Skeletal muscle tissue (tissue), 3 donors: ENCODE measurements at regions not wholly inside any gene's neighbourhood (a gene's known extent, or its start where the extent isn't known, plus 50 kb on each side); places are given as distances from the start of the nearest gene placed in this dataset.
A peak's percentile ranks its signal among the peaks of the same experiment; 100 is the strongest.

Experiments used
- H3K27ac ChIP-seq: one replicate; pipeline ENCODE4 v1.7.0; 2013; ENCODE audit warnings: mild to moderate bottlenecking, low read depth, low read length, inconsistent platforms
- H3K27me3 ChIP-seq, 3 donors: one replicate each; pipeline ENCODE4 v1.7.0; 2013; ENCODE audit warnings: low read length in 3 of 3; ENCODE audit not compliant: control insufficient read depth in 3 of 3, insufficient read depth in 3 of 3
- H3K36me3 ChIP-seq, 3 donors: one replicate each; pipeline ENCODE4 v1.7.0; 2013; ENCODE audit warnings: low read length in 3 of 3; ENCODE audit not compliant: control insufficient read depth in 3 of 3, insufficient read depth in 3 of 3
- H3K4me1 ChIP-seq, 3 donors: one replicate each; pipeline ENCODE4 v1.7.0; 2013; ENCODE audit warnings: low read length in 3 of 3, mild to moderate bottlenecking in 3 of 3; ENCODE audit not compliant: control insufficient read depth in 3 of 3, insufficient read depth in 3 of 3
- H3K4me3 ChIP-seq, 3 donors: one replicate each; pipeline ENCODE4 v1.7.0; 2013; ENCODE audit warnings: low read length in 3 of 3
- H3K9ac ChIP-seq, 3 donors: one replicate each; pipeline ENCODE4 v1.7.0; 2013; ENCODE audit warnings: low read length in 3 of 3, mild to moderate bottlenecking in 3 of 3, moderate library complexity in 2 of 3, low read depth in 1 of 3
- H3K9me3 ChIP-seq, 3 donors: one replicate each; pipeline ENCODE4 v1.7.0; 2013; ENCODE audit warnings: low read length in 3 of 3; ENCODE audit not compliant: control insufficient read depth in 3 of 3
- donor health status: Osteomylitis.

DNA sequence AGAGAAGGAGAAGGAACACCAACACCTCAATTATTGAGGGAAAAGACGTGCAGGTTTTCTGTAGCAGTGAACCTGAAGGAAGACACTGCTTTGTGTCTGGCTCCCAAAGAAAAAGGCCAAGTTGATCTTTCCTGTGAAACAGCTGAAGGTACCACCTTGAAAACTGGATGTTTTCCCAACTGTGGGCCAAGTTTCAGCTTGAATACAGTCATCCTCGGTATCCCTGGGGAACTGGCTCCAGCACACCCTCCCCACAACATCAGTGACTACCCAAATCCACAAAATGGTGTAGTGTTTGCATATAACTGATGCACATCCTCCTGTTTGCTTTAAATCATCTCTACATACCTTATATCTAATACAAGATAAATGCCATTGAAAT, 297.0 kb upstream of the PITRM1 start:
- no peaks in the 10 kb centered on the region for H3K9me3 ChIP-seq
- no peak overlapping the region for H3K4me3 ChIP-seq
- H3K4me1 ChIP-seq = peaks cover 34 to 48% (median 45%) of the 10 kb centered on the region in 3 donors
- no peaks in the 10 kb centered on the region for H3K36me3 ChIP-seq
- peak overlapping the region; percentile 94 for H3K27ac ChIP-seq
- H3K9ac ChIP-seq = peak overlapping the region; percentile 22 to 73 (median 65)
- H3K27me3 ChIP-seq = no peaks in the 10 kb centered on the region

DNA sequence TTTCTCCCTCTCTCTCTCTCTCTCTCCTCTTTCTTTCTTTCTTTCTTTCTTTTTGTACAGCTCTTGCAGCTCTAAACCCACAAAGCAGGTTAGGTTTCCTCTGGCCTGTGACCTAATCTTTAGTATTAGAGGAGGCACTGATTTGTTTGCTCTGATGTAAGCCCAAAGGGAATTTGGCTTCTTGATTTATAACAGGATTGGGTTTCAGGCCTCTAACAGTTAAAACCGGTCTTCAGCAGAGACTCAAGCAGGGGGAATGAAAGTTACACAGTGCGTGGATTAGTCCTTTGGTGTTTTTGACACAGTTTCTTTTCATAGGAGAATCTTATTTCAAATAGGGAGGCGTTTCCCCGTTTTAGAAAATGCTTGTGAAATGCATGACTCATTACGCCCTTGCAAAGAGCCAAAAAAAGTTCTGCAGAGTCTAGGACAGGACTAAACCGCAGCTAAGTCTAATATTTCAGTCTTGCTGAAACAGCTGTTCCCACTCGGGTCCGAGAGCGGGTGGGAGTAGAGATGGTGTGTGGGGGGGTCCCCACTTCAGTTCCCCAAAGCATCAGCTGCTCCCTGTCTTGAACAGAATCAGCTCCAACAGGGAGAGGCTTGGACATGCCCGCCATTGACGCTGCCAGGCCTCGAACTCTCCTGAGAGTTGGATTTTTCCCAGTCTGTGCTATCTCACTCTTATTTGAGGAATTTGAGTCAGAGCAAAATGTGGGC, 296.5 kb upstream of the PITRM1 start:
- Histone ChIP-seq H3K36me3 (no peaks in the 10 kb centered on the region), H3K4me1 (peaks cover 34 to 48% (median 45%) of the 10 kb centered on the region in 3 donors), H3K9me3 (no peaks in the 10 kb centered on the region), H3K4me3 (peak overlapping the region in 1 of 3 donors; percentile 46), H3K9ac (peak overlapping the region; percentile 22 to 73 (median 65)), H3K27ac (peak overlapping the region; percentile 94), H3K27me3 (no peaks in the 10 kb centered on the region)

DNA sequence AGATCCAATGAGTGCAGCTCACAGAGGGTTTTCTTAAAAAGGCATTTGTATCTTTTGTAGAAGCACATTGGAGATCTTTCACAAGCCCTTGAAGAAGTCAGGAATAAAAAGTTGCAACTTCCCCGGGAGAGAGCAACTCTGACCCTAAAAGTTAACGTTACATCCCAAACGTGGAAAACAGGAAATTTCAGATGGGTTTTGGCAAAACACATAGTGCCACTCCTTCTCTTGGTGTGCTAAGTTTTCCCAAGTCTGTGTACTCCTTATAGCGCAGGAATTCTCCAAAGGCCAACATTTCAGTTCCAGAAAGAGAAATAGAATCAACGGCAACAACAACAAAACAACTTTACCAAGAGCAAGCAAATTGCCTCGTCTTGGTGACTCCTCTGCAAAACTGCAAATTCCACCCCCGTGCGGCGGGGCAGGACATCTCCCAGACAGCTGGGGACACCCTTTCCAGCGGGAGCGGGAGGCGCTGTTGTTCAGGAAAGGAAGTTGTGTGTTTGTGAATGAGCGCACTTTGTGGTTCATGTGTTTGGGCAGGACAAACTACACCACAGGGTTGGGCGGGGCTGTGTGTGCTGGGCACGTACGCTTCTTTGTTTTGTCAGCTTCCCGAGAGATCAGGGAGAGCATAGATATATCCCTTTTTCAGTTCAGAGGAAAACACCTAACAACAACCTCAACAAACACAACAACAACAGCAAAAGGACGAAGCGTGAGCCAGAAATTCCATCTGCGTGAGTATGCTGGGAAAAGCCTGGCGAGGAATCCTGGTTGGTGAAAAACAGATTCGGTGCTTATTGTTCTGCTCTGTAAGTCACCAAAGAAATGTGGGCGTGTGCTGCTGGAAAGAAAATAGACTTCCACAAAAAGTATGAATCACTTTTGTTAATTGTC, 294.7 kb upstream of the PITRM1 start:
- H3K9ac ChIP-seq = peak overlapping the region; percentile 65 to 73 (median 71)
- peak overlapping the region; percentile 46 to 68 (median 63) for H3K4me3 ChIP-seq
- H3K4me1 ChIP-seq = peaks cover 34 to 43% (median 42%) of the 10 kb centered on the region in 3 donors
- H3K9me3 ChIP-seq = no peaks in the 10 kb centered on the region
- peak overlapping the region; percentile 94 for H3K27ac ChIP-seq
- H3K36me3 ChIP-seq = no peaks in the 10 kb centered on the region
- no peaks in the 10 kb centered on the region for H3K27me3 ChIP-seq

DNA sequence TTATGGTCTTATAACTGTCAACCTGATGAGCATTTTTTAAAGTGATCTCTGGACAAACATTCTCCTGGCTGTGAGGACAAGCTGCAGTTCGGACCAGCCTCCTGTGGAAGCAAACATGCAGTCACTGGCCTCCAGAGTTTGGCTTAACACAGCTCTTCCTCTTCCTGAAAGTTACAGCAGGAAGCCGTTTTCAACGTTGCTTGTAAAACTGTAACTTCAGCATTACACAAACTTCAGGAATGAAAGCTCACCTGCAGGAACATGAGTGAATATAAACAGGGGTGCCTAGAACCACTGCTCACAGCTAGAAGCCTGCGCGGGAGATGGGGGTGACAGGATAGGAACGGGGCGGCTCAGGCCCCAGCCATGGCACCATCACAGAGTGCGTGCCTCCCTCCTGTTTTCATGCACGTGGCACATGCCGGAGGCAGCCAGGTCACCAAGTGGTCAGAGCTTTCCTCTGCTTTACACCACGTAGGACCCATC, 292.9 kb upstream of the PITRM1 start:
- Histone ChIP-seq H3K36me3 (no peaks in the 10 kb centered on the region), H3K27me3 (no peaks in the 10 kb centered on the region), H3K27ac (peak overlapping the region; percentile 77), H3K9me3 (no peaks in the 10 kb centered on the region), H3K9ac (peak overlapping the region in 1 of 3 donors; percentile 35), H3K4me1 (peaks cover 26 to 38% (median 37%) of the 10 kb centered on the region in 3 donors), H3K4me3 (no peak overlapping the region)

DNA sequence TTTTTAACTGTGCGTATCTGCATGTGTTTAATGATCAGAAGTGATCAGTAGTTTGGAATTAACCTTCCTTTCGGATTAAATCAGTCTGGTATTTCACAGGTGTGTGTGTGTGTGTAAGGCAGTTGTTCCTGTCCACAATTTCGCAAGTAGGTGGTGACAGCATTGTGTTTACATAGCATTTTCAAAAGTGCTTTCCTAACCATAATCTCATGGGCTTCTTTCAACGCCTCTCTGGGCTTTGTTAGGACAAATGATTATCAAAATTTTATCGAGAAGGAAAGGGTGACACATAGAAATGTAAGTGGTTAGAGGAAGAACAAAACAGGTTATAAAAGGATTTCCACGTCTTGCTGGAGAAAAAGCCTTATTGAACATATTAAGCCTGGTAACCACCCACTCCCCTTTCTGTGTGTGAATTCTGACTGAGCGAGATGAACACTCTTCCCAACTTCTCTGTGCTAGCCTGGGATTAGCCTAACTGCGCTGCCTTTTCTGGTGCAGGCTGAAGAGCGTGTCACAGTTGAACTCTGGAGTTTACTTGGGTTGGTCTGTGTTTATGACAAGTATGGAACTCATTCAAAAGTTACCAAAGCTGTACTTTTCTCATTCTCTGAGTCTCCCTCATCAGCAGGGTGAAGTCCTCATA, 292.3 kb upstream of the PITRM1 start:
- no peaks in the 10 kb centered on the region for H3K36me3 ChIP-seq
- H3K27me3 ChIP-seq = no peaks in the 10 kb centered on the region
- peaks cover 26 to 38% (median 37%) of the 10 kb centered on the region in 3 donors for H3K4me1 ChIP-seq
- H3K27ac ChIP-seq = peak overlapping the region; percentile 77
- H3K9ac ChIP-seq = no peak overlapping the region
- no peaks in the 10 kb centered on the region for H3K9me3 ChIP-seq
- H3K4me3 ChIP-seq = no peak overlapping the region

DNA sequence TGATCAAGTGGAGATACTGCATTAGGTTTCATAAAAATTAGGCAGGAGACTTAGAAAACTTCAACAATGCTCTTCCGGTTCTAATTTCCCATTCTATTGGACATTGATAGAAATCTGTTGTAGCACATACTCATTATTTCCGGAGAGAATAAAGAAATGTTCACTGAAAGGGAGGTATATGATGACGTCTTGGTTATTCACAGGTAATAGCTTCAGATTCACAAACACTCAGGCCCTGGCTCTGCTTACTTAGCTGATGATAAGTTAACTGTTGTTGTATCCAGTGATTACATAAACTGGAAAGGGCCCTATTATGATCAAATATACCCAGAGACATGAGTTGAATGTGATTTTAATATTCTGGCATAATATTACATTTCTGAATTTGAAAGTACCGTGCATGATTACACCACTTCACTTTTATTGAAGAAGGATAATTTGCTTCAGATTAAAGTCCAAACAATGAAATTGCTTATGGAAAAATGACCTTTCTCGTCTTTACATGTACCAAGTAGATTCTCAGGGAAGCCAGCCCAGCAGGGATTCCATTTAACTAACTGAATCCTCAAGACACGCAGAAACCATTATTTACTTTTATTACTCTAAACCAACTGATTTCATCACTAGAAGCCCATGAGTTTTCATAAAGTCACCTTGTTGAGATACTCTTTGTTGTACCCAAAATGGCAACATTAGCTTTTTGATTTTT, 288.0 kb upstream of the PITRM1 start:
- Histone ChIP-seq H3K27me3 (no peaks in the 10 kb centered on the region), H3K9me3 (peaks cover 0 to 3% (median 2%) of the 10 kb centered on the region in 3 donors), H3K27ac (no peak overlapping the region), H3K9ac (no peak overlapping the region), H3K36me3 (no peaks in the 10 kb centered on the region), H3K4me3 (no peak overlapping the region), H3K4me1 (peaks cover 3 to 12% (median 9%) of the 10 kb centered on the region in 3 donors)

DNA sequence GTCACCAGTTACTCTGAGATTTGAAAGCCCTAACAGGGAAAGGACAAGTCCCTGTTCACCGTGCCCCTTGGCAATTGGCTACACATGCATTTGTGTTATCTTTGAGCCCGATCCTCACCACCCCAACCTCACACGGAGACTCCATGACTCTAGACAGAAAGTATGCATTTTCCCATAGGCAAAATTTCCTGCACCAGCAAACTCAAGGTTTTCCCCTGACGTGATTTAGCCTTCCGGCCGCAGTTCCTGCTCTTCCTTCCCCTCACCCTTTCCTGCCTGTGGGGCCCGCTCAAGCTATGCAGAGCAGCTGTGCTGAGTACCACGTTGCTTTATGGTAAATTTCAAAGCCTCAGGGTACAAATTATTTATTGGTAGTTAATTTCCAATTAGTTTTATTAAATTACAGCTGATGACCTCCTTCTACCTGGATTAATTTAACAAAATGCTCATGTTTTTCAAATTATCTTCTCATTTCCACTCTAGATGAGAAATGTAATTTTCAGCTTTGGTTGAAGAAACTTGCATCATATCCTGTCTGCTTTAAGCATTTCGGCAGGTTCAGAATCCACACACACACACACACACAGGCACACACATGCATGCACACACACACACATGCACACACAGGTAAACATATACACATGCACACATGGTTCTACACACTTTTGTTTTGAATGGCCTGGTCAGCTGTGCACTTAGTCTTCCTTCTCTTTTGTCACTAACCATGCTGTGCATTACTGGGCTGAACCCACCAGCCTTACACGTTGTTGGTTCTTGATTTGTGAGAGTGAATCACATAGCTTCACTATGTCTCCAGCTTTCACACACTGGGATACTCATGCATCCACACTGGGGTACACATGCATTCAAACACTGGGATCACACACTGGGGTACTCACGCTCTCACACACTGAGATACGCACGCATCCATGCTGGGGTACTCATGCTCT, 283.1 kb upstream of the PITRM1 start:
- no peaks in the 10 kb centered on the region for H3K36me3 ChIP-seq
- H3K9me3 ChIP-seq = peaks cover 0 to 3% (median 2%) of the 10 kb centered on the region in 3 donors
- H3K27me3 ChIP-seq = no peaks in the 10 kb centered on the region
- no peak overlapping the region for H3K9ac ChIP-seq
- no peak overlapping the region for H3K4me3 ChIP-seq
- no peak overlapping the region for H3K27ac ChIP-seq
- H3K4me1 ChIP-seq = peaks cover 4 to 7% (median 6%) of the 10 kb centered on the region in 3 donors

DNA sequence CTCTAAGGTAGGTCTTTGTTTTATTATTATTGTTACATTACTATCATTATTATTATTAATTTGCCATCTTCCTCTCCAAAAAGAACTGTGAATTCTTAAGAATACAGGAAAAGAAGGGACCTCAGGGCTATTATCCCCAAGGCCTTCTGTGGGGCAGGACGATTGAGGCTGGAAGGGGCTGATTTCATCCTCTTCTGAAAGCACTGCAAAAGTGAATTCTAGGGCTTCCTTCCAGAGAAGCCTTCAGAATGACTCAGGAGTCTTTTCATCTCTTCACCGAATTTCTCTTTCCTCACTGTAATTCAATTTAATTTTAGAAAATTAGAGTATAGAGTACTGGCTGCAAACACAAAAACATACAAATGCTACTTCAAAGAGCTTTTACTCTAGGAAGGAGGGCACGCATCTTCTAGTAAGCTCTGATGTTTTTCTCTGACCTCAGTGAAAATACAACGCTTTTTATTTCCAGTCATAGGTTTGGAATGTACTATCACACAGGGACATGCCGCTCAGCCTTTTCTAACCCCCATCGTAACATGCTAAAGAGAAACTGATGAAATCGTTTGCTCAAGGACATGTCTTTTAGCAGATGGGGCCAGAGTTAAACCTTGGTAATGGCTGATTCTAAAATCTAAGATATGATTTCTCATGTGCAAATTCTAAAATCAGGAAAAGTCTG, 280.2 kb upstream of the PITRM1 start:
- Histone ChIP-seq H3K27me3 (no peaks in the 10 kb centered on the region), H3K27ac (peak overlapping the region; percentile 28), H3K4me3 (no peak overlapping the region), H3K9me3 (peaks cover 0 to under 1% (median 0%) of the 10 kb centered on the region in 3 donors), H3K4me1 (peaks cover 4 to 7% (median 6%) of the 10 kb centered on the region in 3 donors), H3K9ac (no peak overlapping the region), H3K36me3 (no peaks in the 10 kb centered on the region)
